Daoy (cell line): ENCODE measurements at regions not wholly inside any gene's neighbourhood (a gene's known extent, or its start where the extent isn't known, plus 50 kb on each side); places are given as distances from the start of the nearest gene placed in this dataset.
"Not testable (repeated sequence)": the region's sequence is repeated elsewhere in the genome, so short reads cannot be mapped to it uniquely, and the experiment has no call there.

Experiments
- DNase-seq: peaks from one replicate; pipeline ENCODE4 v3.0.0-alpha.2; 2015; ENCODE audit warnings: low read depth

DNA sequence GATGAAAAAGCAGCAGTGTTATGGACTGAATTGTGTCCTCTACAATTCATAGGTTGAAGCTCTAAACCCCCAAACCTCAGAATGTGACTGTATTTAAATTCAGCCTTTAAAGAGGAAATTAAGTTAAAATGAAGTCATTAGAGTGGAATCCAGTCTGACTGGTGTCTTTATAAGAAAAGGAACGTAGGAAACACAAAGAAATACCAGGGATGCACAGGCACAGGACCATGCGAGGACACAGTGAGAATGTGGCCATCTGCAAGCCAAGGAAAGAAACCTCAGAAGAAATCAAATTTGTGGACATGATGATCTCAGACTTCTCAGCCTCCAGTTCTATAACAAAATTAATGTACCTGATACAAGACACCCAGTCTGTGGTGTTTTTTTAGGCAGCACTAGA is 971.2 kb upstream of the CDH9 start:
- no peak for DNase-seq

DNA sequence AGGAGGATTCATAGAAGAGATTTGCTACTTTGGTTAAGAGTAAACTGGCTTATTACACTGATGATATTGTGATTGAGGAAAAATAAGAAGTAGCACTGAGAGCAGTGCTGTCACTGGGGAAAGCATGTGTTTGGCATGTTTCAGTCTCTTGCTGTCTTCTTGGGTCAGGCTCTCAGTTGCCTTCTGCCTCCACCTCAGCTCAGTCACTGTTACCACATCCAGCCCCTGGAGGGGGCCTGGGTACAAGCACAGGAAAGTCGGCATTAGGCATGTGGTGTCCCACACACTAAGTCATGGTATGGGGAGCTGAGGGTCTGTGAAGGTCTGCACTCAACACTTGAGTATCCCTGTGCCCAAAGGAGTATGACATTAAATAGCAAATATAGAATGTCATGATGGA is 958.3 kb upstream of the CDH9 start:
- no peak for DNase-seq

GRCh38 chr5:27995867-27996266 is 957.5 kb upstream of the CDH9 start:
- DNase-seq: no peak

DNA sequence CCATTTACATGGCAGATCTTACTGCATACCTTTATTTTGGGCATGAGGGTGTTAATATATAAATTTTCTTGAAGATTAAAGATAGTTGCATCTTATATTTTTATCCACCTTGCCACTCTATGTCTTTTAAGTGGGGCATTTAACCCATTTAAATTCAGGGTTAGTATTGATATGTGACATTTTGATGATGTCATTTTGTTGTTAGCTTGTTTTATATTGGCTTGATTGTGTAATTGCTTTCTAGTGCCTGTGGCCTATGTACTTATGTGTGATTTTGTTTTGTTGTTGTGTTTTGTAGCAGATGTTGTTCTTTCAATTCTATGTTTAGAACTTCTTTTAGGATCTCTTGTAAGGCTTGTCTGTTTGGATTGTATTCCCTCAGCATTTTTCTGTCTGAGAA is 939.9 kb upstream of the CDH9 start:
- DNase-seq: no peak

DNA sequence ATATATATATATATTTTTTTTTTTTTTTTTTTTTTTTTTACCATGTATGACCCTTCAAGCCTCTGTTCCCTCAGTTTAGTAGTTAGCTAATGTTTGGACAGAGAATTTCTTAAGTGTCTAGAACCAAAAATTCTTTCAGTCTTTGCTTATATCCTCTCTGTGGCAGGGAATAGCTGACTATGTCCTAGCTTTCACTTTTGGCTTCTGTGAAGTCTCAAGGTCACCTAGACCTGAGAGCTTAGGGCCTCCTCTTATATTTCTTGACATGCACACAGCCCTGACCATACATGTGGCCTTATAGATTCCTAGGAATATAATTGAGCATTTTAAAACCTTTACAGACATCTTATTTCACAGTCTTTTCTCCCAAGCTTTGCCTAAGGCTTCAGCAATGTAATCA is 930.8 kb upstream of the CDH9 start:
- no peak for DNase-seq

GRCh38 chr5:27963050-27963783 is 924.8 kb upstream of the CDH9 start:
- no peak for DNase-seq

DNA sequence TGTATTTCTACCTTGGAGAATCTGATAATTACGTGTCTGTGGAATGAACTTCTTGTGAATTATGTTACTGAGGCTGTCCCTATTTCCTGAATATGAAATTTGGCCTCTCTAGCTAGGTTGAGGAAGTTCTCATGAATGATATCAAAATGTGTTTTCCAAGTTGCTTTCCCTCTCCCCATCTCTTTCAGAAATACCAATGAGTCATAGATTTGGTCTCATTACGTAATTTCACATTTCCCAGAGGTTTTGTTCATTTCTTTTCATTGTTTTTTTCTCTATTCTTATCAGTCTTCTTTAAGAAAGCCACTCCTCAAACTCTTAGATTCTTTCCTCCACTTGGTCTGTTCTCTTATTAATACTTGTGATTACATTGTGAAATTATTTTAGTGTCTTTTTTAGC is 923.8 kb upstream of the CDH9 start:
- no peak for DNase-seq

DNA sequence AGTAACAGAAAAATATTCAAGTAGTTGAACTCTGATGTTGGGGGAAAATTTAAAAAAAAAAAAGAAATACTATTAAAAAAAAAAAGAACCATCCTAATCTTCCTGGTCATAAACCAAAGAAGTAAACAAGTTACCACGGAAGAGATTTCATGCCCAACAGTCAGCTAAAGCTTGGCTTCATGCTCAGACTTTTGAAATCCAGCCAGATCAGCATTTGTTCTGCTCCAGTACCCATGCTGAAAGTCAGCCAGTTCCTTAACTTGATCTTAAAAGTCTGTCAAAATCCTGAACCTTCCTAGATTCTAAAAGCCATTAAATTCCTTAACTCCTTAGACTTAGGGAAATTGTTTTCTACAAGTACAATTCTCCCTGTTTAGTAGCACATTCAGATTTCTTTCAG is 908.7 kb upstream of the CDH9 start:
- DNase-seq: no peak

DNA sequence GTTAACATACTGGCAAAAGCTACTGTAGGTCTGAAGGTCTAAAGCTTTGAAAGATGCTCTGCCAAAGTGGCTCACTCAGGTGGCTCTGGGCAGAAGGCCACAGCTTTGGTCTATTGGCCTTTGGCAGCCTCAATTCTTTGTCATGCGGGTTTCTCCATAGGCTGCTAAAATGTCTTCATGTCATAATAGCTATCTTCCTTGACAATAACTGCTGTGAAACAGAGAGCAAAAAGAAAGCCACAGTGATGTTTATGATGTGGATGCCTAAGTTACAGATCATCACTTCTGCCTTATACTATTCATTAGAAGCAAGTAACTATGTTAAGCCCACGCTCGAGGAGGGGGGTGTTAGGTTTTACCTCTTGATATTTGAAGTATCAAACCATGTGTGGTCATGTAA is 906.1 kb upstream of the CDH9 start:
- DNase-seq: no peak

- DNase-seq: no peak
Measured at GRCh38 chr5:27938989-27939388, 900.6 kb upstream of the CDH9 start.

DNA sequence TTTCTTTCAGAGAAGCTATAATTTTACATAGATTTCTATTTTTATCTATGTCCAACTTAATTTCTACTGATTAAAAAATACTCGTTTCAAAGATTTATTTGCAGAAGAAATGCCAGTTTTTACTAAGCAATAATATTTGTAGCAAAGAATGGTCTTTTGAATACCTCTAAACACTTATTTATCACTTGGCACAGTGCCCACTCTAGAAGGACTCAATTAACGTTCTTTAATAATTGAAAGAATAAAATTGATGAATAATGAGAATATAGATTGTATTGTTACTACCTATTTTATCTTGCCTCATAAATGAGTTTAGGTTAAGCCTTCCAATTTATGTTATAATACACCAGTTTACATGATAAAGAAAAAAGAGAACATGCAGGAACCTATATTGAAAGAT is 889.7 kb upstream of the CDH9 start:
- no peak for DNase-seq

DNA sequence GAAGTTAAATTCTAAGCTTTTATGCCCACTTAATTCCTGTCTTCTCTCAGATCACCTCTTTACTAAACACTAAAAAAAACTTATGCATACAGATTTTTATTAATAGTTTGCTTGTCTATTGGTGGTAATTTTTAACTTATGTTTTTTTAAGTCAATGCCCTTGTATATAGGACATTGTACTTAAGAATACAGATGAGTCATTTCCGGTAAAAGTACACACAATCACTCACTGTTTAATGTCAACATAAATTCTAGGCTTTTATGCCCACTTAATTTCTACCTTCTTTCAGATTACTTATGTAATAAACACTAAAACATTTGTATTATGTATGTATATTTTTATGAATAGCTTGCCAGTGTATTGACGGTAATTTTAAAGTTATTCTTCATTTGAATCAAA is 872.8 kb upstream of the CDH9 start:
- no peak for DNase-seq

GRCh38 chr5:27908341-27908740 is 870.0 kb upstream of the CDH9 start:
- DNase-seq: no peak

GRCh38 chr5:27906931-27907601 is 868.7 kb upstream of the CDH9 start:
- no peak for DNase-seq

DNA sequence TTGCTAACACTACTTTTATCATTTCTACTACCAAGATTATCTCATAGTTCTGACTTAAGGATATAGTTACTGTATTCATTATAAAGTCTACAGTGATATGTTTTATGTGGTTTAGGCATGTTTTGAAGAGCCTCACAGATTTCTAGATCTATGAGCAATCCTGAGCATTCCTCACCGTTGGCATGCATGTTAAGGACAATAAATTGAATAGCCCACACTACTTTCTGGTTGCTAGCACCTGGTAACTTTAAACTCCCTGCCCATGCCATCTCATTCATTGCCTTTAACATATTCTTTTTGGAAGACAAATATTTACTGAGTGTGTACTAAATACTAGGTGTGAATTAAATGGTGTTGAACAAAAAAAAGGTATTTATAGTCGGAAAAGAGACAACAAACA is 868.1 kb upstream of the CDH9 start:
- no peak for DNase-seq

- no peak for DNase-seq
Measured at GRCh38 chr5:27900761-27901160, 862.4 kb upstream of the CDH9 start.

- DNase-seq: no peak
Measured at GRCh38 chr5:27876071-27876470, 837.7 kb upstream of the CDH9 start.

- no peak for DNase-seq
Measured at GRCh38 chr5:27875148-27875547, 836.8 kb upstream of the CDH9 start.

GRCh38 chr5:27868292-27868691 is 829.9 kb upstream of the CDH9 start:
- no peak for DNase-seq

- no peak for DNase-seq
Measured at GRCh38 chr5:27855491-27855890, 817.1 kb upstream of the CDH9 start.

DNA sequence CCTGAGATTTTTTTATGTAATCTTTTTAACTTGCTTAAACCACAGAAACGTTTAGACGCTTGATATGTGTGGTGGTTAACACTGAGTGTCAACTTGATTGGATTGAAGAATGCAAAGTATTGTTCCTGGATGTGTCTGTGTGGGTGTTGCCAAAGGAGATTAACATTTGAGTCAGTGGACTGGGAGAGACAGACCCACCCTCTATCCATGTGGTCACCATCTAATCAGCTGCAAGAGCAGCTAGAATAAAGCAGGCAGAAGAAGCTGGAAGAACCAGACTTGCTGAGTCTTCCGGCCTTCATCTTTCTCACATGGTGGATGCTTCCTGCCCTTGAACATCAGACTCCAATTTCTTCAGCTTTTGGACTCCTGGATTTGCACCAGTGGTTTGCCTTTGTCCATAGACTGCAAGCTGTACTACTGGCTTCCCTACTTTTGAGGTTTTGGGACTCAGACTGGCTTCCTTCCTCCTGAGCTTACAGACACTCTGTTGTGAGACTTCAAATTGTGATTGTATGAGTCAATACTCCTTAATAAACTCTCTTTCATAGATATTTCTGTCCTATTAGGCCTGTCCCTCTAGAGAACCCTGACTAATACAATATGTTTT is 816.0 kb upstream of the CDH9 start:
- DNase-seq: no peak

- DNase-seq: no peak
Measured at GRCh38 chr5:27845248-27845647, 806.9 kb upstream of the CDH9 start.

GRCh38 chr5:27836704-27837103 is 798.3 kb upstream of the CDH9 start:
- not testable (repeated sequence) for DNase-seq
